Right renal cortex interstitium (tissue), 3 donors: ENCODE measurements at regions not wholly inside any gene's neighbourhood (a gene's known extent, or its start where the extent isn't known, plus 50 kb on each side); places are given as distances from the start of the nearest gene placed in this dataset.
"Not testable (repeated sequence)": the region's sequence is repeated elsewhere in the genome, so short reads cannot be mapped to it uniquely, and the experiment has no call there.

Experiments used
- DNase-seq, 3 donors: peaks; one replicate each; pipeline ENCODE4 v3.0.0-alpha.2; 2013; ENCODE audit warnings: low read depth in 3 of 3, low spot score in 2 of 3

GRCh38 chr5:143947313-143947712 is 135.4 kb downstream of the HMHB1 start:
- DNase-seq, result no peak

- no peak for DNase-seq
Measured at GRCh38 chr5:143952809-143953208, 140.8 kb downstream of the HMHB1 start.

GRCh38 chr5:143953851-143954250 is 141.9 kb downstream of the HMHB1 start:
- no peak for DNase-seq

GRCh38 chr5:143955141-143955540 is 143.2 kb downstream of the HMHB1 start:
- no peak for DNase-seq

- DNase-seq, result no peak
Measured at GRCh38 chr5:143957455-143957854, 145.5 kb downstream of the HMHB1 start.

GRCh38 chr5:143962201-143962600 is 150.2 kb downstream of the HMHB1 start:
- no peak for DNase-seq

- no peak for DNase-seq
Measured at GRCh38 chr5:143964919-143965318, 153.0 kb downstream of the HMHB1 start.

GRCh38 chr5:143966280-143966679 is 154.3 kb downstream of the HMHB1 start:
- DNase-seq, result no peak

- peak in 1 of 3 donors; percentile 18 for DNase-seq
Measured at GRCh38 chr5:143968071-143968878, 156.3 kb downstream of the HMHB1 start.

- no peak for DNase-seq
Measured at GRCh38 chr5:143970159-143970558, 158.2 kb downstream of the HMHB1 start.

- no peak for DNase-seq
Measured at GRCh38 chr5:143972068-143972467, 160.1 kb downstream of the HMHB1 start.

- no peak for DNase-seq
Measured at GRCh38 chr5:143976055-143976454, 164.1 kb downstream of the HMHB1 start.

- DNase-seq, result no peak
Measured at GRCh38 chr5:143977891-143978461, 166.0 kb downstream of the HMHB1 start.

GRCh38 chr5:143979044-143979690 is 167.2 kb downstream of the HMHB1 start:
- DNase-seq, result no peak

GRCh38 chr5:143980506-143980905 is 168.5 kb downstream of the HMHB1 start:
- DNase-seq, result no peak

GRCh38 chr5:143982957-143983356 is 171.0 kb downstream of the HMHB1 start:
- not testable (repeated sequence) for DNase-seq

- DNase-seq, result no peak
Measured at GRCh38 chr5:143985832-143986515, 174.0 kb downstream of the HMHB1 start.

- no peak for DNase-seq
Measured at GRCh38 chr5:143986516-143987212, 174.7 kb downstream of the HMHB1 start.

GRCh38 chr5:143987264-143987663 is 175.3 kb downstream of the HMHB1 start:
- no peak for DNase-seq

GRCh38 chr5:143987751-143988560 is 176.0 kb downstream of the HMHB1 start:
- no peak for DNase-seq
